ENCODE measurements at regions not wholly inside any gene's neighbourhood (a gene's known extent, or its start where the extent isn't known, plus 50 kb on each side); places are given as distances from the start of the nearest gene placed in this dataset.

- no peaks in the 10 kb centered on the region for H3K9me3 ChIP-seq (ENCODE audit: control insufficient read depth, low read depth, low read length)
- DNase-seq: no peak
- H3K27ac ChIP-seq (ENCODE audit: low read length): no peak overlapping the region
- H3K36me3 ChIP-seq (ENCODE audit: control insufficient read depth, insufficient read depth, low read length): no peaks in the 10 kb centered on the region
- no peaks in the 10 kb centered on the region for H3K4me1 ChIP-seq (ENCODE audit: control insufficient read depth, insufficient read depth, low read length)
- H3K27me3 ChIP-seq (ENCODE audit: control insufficient read depth, insufficient read depth, low read length): no peaks in the 10 kb centered on the region
- H3K4me3 ChIP-seq (ENCODE audit: low read length): no peak overlapping the region
- no CpG with 5 or more reads among the region's 3 CpGs for WGBS (ENCODE audit: insufficient coverage, low lambda C conversion rate)
Observed at GRCh38 chr5:121246971-121247370, 604.7 kb upstream of the FTMT start.

GRCh38 chr5:121251954-121252353, 599.7 kb upstream of the FTMT start:
- no peaks in the 10 kb centered on the region for H3K4me1 ChIP-seq (ENCODE audit: control insufficient read depth, insufficient read depth, low read length)
- no peaks in the 10 kb centered on the region for H3K36me3 ChIP-seq (ENCODE audit: control insufficient read depth, insufficient read depth, low read length)
- H3K27ac ChIP-seq (ENCODE audit: low read length): no peak overlapping the region
- no peaks in the 10 kb centered on the region for H3K9me3 ChIP-seq (ENCODE audit: control insufficient read depth, low read depth, low read length)
- DNase-seq: no peak
- H3K4me3 ChIP-seq (ENCODE audit: low read length): no peak overlapping the region
- WGBS (ENCODE audit: insufficient coverage, low lambda C conversion rate): 25% methylated on average over 2 of the region's 5 CpGs
- no peaks in the 10 kb centered on the region for H3K27me3 ChIP-seq (ENCODE audit: control insufficient read depth, insufficient read depth, low read length)

GRCh38 chr5:121257621-121258020, 594.1 kb upstream of the FTMT start:
- Histone ChIP-seq H3K4me1 (ENCODE audit: control insufficient read depth, insufficient read depth, low read length) (no peaks in the 10 kb centered on the region), H3K27me3 (ENCODE audit: control insufficient read depth, insufficient read depth, low read length) (no peaks in the 10 kb centered on the region), H3K27ac (ENCODE audit: low read length) (no peak overlapping the region)

GRCh38 chr5:121263456-121263855, 588.2 kb upstream of the FTMT start:
- Histone ChIP-seq H3K9me3 (ENCODE audit: control insufficient read depth, low read depth, low read length) (no peaks in the 10 kb centered on the region), H3K27ac (ENCODE audit: low read length) (no peak overlapping the region), H3K36me3 (ENCODE audit: control insufficient read depth, insufficient read depth, low read length) (no peaks in the 10 kb centered on the region), H3K4me1 (ENCODE audit: control insufficient read depth, insufficient read depth, low read length) (no peaks in the 10 kb centered on the region), H3K27me3 (ENCODE audit: control insufficient read depth, insufficient read depth, low read length) (no peaks in the 10 kb centered on the region), H3K4me3 (ENCODE audit: low read length) (no peak overlapping the region)
- WGBS (ENCODE audit: insufficient coverage, low lambda C conversion rate): no CpG with 5 or more reads among the region's 3 CpGs
- no peak for DNase-seq

More at GRCh38 chr5:121257621-121258020, 594.1 kb upstream of the FTMT start:
- Histone ChIP-seq H3K4me3 (ENCODE audit: low read length) (no peak overlapping the region), H3K36me3 (ENCODE audit: control insufficient read depth, insufficient read depth, low read length) (no peaks in the 10 kb centered on the region), H3K9me3 (ENCODE audit: control insufficient read depth, low read depth, low read length) (no peaks in the 10 kb centered on the region)
- DNase-seq: no peak

- Histone ChIP-seq H3K27ac (ENCODE audit: low read length) (no peak overlapping the region), H3K36me3 (ENCODE audit: control insufficient read depth, insufficient read depth, low read length) (no peaks in the 10 kb centered on the region), H3K27me3 (ENCODE audit: control insufficient read depth, insufficient read depth, low read length) (no peaks in the 10 kb centered on the region), H3K4me3 (ENCODE audit: low read length) (no peak overlapping the region), H3K9me3 (ENCODE audit: control insufficient read depth, low read depth, low read length) (no peaks in the 10 kb centered on the region), H3K4me1 (ENCODE audit: control insufficient read depth, insufficient read depth, low read length) (no peaks in the 10 kb centered on the region)
- 100% methylated on average over 1 of the region's 3 CpGs for WGBS (ENCODE audit: insufficient coverage, low lambda C conversion rate)
- no peak for DNase-seq
Observed at GRCh38 chr5:121264605-121265004, 587.1 kb upstream of the FTMT start.

GRCh38 chr5:121271546-121271945, 580.1 kb upstream of the FTMT start:
- Histone ChIP-seq H3K9me3 (ENCODE audit: control insufficient read depth, low read depth, low read length) (no peaks in the 10 kb centered on the region), H3K4me1 (ENCODE audit: control insufficient read depth, insufficient read depth, low read length) (no peaks in the 10 kb centered on the region), H3K4me3 (ENCODE audit: low read length) (no peak overlapping the region), H3K36me3 (ENCODE audit: control insufficient read depth, insufficient read depth, low read length) (no peaks in the 10 kb centered on the region), H3K27me3 (ENCODE audit: control insufficient read depth, insufficient read depth, low read length) (no peaks in the 10 kb centered on the region), H3K27ac (ENCODE audit: low read length) (no peak overlapping the region)
- DNase-seq: no peak
- WGBS (ENCODE audit: insufficient coverage, low lambda C conversion rate): 63% methylated on average over 1 of the region's 2 CpGs

- no peak for DNase-seq
- H3K27me3 ChIP-seq (ENCODE audit: control insufficient read depth, insufficient read depth, low read length): no peaks in the 10 kb centered on the region
- no peaks in the 10 kb centered on the region for H3K4me1 ChIP-seq (ENCODE audit: control insufficient read depth, insufficient read depth, low read length)
- H3K27ac ChIP-seq (ENCODE audit: low read length): no peak overlapping the region
- no peaks in the 10 kb centered on the region for H3K36me3 ChIP-seq (ENCODE audit: control insufficient read depth, insufficient read depth, low read length)
- no CpG with 5 or more reads among the region's 2 CpGs for WGBS (ENCODE audit: insufficient coverage, low lambda C conversion rate)
- no peak overlapping the region for H3K4me3 ChIP-seq (ENCODE audit: low read length)
- H3K9me3 ChIP-seq (ENCODE audit: control insufficient read depth, low read depth, low read length): no peaks in the 10 kb centered on the region
Observed at GRCh38 chr5:121273833-121274433, 577.7 kb upstream of the FTMT start.

- H3K4me3 ChIP-seq (ENCODE audit: low read length): no peak overlapping the region
- H3K4me1 ChIP-seq (ENCODE audit: control insufficient read depth, insufficient read depth, low read length): no peaks in the 10 kb centered on the region
- H3K27ac ChIP-seq (ENCODE audit: low read length): no peak overlapping the region
- WGBS (ENCODE audit: insufficient coverage, low lambda C conversion rate): no CpG with 5 or more reads among the region's 4 CpGs
- DNase-seq: no peak
- H3K9me3 ChIP-seq (ENCODE audit: control insufficient read depth, low read depth, low read length): no peaks in the 10 kb centered on the region
- no peaks in the 10 kb centered on the region for H3K27me3 ChIP-seq (ENCODE audit: control insufficient read depth, insufficient read depth, low read length)
- no peaks in the 10 kb centered on the region for H3K36me3 ChIP-seq (ENCODE audit: control insufficient read depth, insufficient read depth, low read length)
Observed at GRCh38 chr5:121279801-121280200, 571.9 kb upstream of the FTMT start.

- no CpG with 5 or more reads among the region's 4 CpGs for WGBS (ENCODE audit: insufficient coverage, low lambda C conversion rate)
Observed at GRCh38 chr5:121285801-121286521, 565.7 kb upstream of the FTMT start.

GRCh38 chr5:121288781-121289180, 562.9 kb upstream of the FTMT start:
- no peaks in the 10 kb centered on the region for H3K27me3 ChIP-seq (ENCODE audit: control insufficient read depth, insufficient read depth, low read length)
- no CpG with 5 or more reads among the region's 1 CpG for WGBS (ENCODE audit: insufficient coverage, low lambda C conversion rate)
- no peak overlapping the region for H3K4me3 ChIP-seq (ENCODE audit: low read length)
- H3K27ac ChIP-seq (ENCODE audit: low read length): no peak overlapping the region
- H3K36me3 ChIP-seq (ENCODE audit: control insufficient read depth, insufficient read depth, low read length): no peaks in the 10 kb centered on the region
- no peaks in the 10 kb centered on the region for H3K9me3 ChIP-seq (ENCODE audit: control insufficient read depth, low read depth, low read length)
- no peaks in the 10 kb centered on the region for H3K4me1 ChIP-seq (ENCODE audit: control insufficient read depth, insufficient read depth, low read length)
- DNase-seq: no peak

More at GRCh38 chr5:121285801-121286521, 565.7 kb upstream of the FTMT start:
- H3K27ac ChIP-seq (ENCODE audit: low read length): no peak overlapping the region
- H3K27me3 ChIP-seq (ENCODE audit: control insufficient read depth, insufficient read depth, low read length): no peaks in the 10 kb centered on the region
- no peaks in the 10 kb centered on the region for H3K9me3 ChIP-seq (ENCODE audit: control insufficient read depth, low read depth, low read length)
- no peaks in the 10 kb centered on the region for H3K4me1 ChIP-seq (ENCODE audit: control insufficient read depth, insufficient read depth, low read length)
- no peak overlapping the region for H3K4me3 ChIP-seq (ENCODE audit: low read length)
- DNase-seq: no peak
- H3K36me3 ChIP-seq (ENCODE audit: control insufficient read depth, insufficient read depth, low read length): no peaks in the 10 kb centered on the region

GRCh38 chr5:121292664-121293063, 559.0 kb upstream of the FTMT start:
- DNase-seq: no peak
- Histone ChIP-seq H3K9me3 (ENCODE audit: control insufficient read depth, low read depth, low read length) (no peaks in the 10 kb centered on the region), H3K27ac (ENCODE audit: low read length) (no peak overlapping the region), H3K36me3 (ENCODE audit: control insufficient read depth, insufficient read depth, low read length) (no peaks in the 10 kb centered on the region), H3K27me3 (ENCODE audit: control insufficient read depth, insufficient read depth, low read length) (no peaks in the 10 kb centered on the region), H3K4me3 (ENCODE audit: low read length) (no peak overlapping the region), H3K4me1 (ENCODE audit: control insufficient read depth, insufficient read depth, low read length) (no peaks in the 10 kb centered on the region)
- WGBS (ENCODE audit: insufficient coverage, low lambda C conversion rate): 40% methylated on average over 1 of the region's 2 CpGs

Measured in large intestine (tissue), 3 donors.